HFFc6 (cell line): ENCODE measurements at regions not wholly inside any gene's neighbourhood (a gene's known extent, or its start where the extent isn't known, plus 50 kb on each side); places are given as distances from the start of the nearest gene placed in this dataset.
A peak's percentile ranks its signal among the peaks of the same experiment; 100 is the strongest.

Source experiments
- DNase-seq: peaks from one replicate; pipeline ENCODE4 v3.0.0-alpha.2; 2018
- H3K27ac Mint-ChIP-seq: 2 replicates; pipeline ENCODE4 v1.8.0; 2020; ENCODE audit warnings: mild to moderate bottlenecking, mixed read lengths
- H3K27me3 Mint-ChIP-seq: 2 replicates; pipeline ENCODE4 v1.8.0; 2021; ENCODE audit warnings: mild to moderate bottlenecking, moderate library complexity, mixed read lengths; ENCODE audit not compliant: insufficient read depth
- H3K36me3 Mint-ChIP-seq: 2 replicates; pipeline ENCODE4 v1.8.0; 2021; ENCODE audit warnings: low read depth, mixed read lengths
- H3K4me1 Mint-ChIP-seq: 2 replicates; pipeline ENCODE4 v1.8.0; 2020; ENCODE audit warnings: low read depth, mixed read lengths
- H3K4me3 Mint-ChIP-seq: 2 replicates; pipeline ENCODE4 v1.8.0; 2020; ENCODE audit warnings: mild to moderate bottlenecking, moderate library complexity, mixed read lengths
- H3K9me3 Mint-ChIP-seq: 2 replicates; pipeline ENCODE4 v1.8.0; 2020; ENCODE audit warnings: mild to moderate bottlenecking, mixed read lengths
- CTCF ChIP-seq: fragments of 200-600 bp; sonication (generic); IDR thresholded peaks from 2 replicates; pipeline ENCODE4 v1.5.0; 2021; ENCODE audit warnings: antibody characterized with exemption, mild to moderate bottlenecking

- Mint-ChIP-seq H3K4me3 (no peak overlapping the region), H3K9me3 (no peaks in the 10 kb centered on the region), H3K4me1 (no peaks in the 10 kb centered on the region; the same call in 1 of the 2 replicates), H3K27ac (no peak overlapping the region), H3K36me3 (no peaks in the 10 kb centered on the region), H3K27me3 (no peaks in the 10 kb centered on the region; the same call in 1 of the 2 replicates)
- TF ChIP-seq CTCF, result peak; percentile 75
- DNase-seq, result peak; percentile 55
Measured at GRCh38 chr5:10145923-10146401, 103.7 kb downstream of the ATPSCKMT start.

GRCh38 chr5:10144040-10144439, 105.6 kb downstream of the ATPSCKMT start:
- Mint-ChIP-seq H3K27me3 (no peaks in the 10 kb centered on the region; the same call in 1 of the 2 replicates), H3K4me3 (no peak overlapping the region), H3K36me3 (no peaks in the 10 kb centered on the region), H3K9me3 (no peaks in the 10 kb centered on the region), H3K27ac (no peak overlapping the region), H3K4me1 (no peaks in the 10 kb centered on the region; the same call in 1 of the 2 replicates)
- no peak for DNase-seq
- no peak for TF ChIP-seq CTCF

- Mint-ChIP-seq H3K4me1 (no peaks in the 10 kb centered on the region; the same call in 1 of the 2 replicates), H3K27me3 (no peaks in the 10 kb centered on the region; the same call in 1 of the 2 replicates), H3K36me3 (no peaks in the 10 kb centered on the region), H3K4me3 (no peak overlapping the region), H3K9me3 (no peaks in the 10 kb centered on the region), H3K27ac (no peak overlapping the region)
- DNase-seq, result peak; percentile 13
- TF ChIP-seq CTCF, result peak; percentile 75
Measured at GRCh38 chr5:10140195-10140973, 109.3 kb downstream of the ATPSCKMT start.

- H3K27me3 Mint-ChIP-seq, result no peaks in the 10 kb centered on the region; the same call in 1 of the 2 replicates
- H3K4me3 Mint-ChIP-seq, result no peak overlapping the region; the same call in 1 of the 2 replicates
- H3K27ac Mint-ChIP-seq, result no peak overlapping the region
- no peaks in the 10 kb centered on the region for H3K36me3 Mint-ChIP-seq
- DNase-seq, result no peak
- no peak for TF ChIP-seq CTCF
- no peaks in the 10 kb centered on the region for H3K9me3 Mint-ChIP-seq
- no peaks in the 10 kb centered on the region; the same call in 1 of the 2 replicates for H3K4me1 Mint-ChIP-seq
Measured at GRCh38 chr5:10138395-10139057, 111.2 kb downstream of the ATPSCKMT start.

GRCh38 chr5:10133830-10134229, 115.9 kb downstream of the ATPSCKMT start:
- no peaks in the 10 kb centered on the region for H3K9me3 Mint-ChIP-seq
- peak; percentile 43 for TF ChIP-seq CTCF
- H3K4me1 Mint-ChIP-seq, result no peaks in the 10 kb centered on the region; the same call in 1 of the 2 replicates
- peaks cover 2% of the 10 kb centered on the region; the same call in 1 of the 2 replicates for H3K27me3 Mint-ChIP-seq
- DNase-seq, result peak; percentile 34
- no peak overlapping the region for H3K27ac Mint-ChIP-seq
- no peaks in the 10 kb centered on the region for H3K36me3 Mint-ChIP-seq
- H3K4me3 Mint-ChIP-seq, result no peak overlapping the region
